GM12878 (cell line): ENCODE measurements at regions not wholly inside any gene's neighbourhood (a gene's known extent, or its start where the extent isn't known, plus 50 kb on each side); places are given as distances from the start of the nearest gene placed in this dataset.

Source experiments
- ATAC-seq: fragments of 200-7000 bp; cut with Tn5 transposase; 3 replicates; pipeline ENCODE4 v1.9.1; 2020; ENCODE audit warnings: mild to moderate bottlenecking, moderate library complexity
- BruUV-seq: library from RNA; stranded (reverse); fragments of 400-500 nt; replicated peaks from 2 replicates; lab custom pipeline; 2021; lab: Mats Ljungman, UMichigan
- CTCF ChIA-PET: fragments of 300-600 bp; sonication (Branson Sonifier 250); formaldehyde crosslinking; extraction: SDS; loops from one replicate; lab custom pipeline; 2021; ENCODE audit warnings: inconsistent platforms; lab: Yijun Ruan, JAX
- POLR2A ChIA-PET: fragments of 350-600 bp; formaldehyde crosslinking; extraction: SDS; loops from one replicate; lab custom pipeline; 2021; ENCODE audit warnings: inconsistent platforms; lab: Charles Lee
- RAD21 ChIA-PET: fragments of 300-600 bp; sonication (Branson Sonifier 250); formaldehyde crosslinking; loops from one replicate; lab custom pipeline; 2023; ENCODE audit warnings: antibody characterized with exemption; ENCODE audit not compliant: unreplicated experiment; lab: Charles Lee
- SMC1A ChIA-PET: fragments of 300-600 bp; sonication (Branson Sonifier 250); formaldehyde crosslinking; loops from one replicate; lab custom pipeline; 2023; ENCODE audit not compliant: unreplicated experiment, uncharacterized antibody; lab: Charles Lee
- DNase-seq: peaks from one replicate; pipeline ENCODE4 v3.0.0-alpha.2; 2011; ENCODE audit warnings: low read depth, low spot score
- FAIRE-seq: peaks from 3 replicates; lab custom pipeline; 2011; peaks lifted over from hg19 to GRCh38; lab: Jason Lieb, UNC
- H2AFZ ChIP-seq: 2 replicates; pipeline ENCODE4 v1.6.0; 2011; ENCODE audit warnings: low read depth, low read length, control low read depth; ENCODE audit not compliant: control insufficient read depth
- H3K27ac ChIP-seq: 2 replicates; pipeline ENCODE4 v1.5.1; 2011; ENCODE audit warnings: control low read depth; ENCODE audit not compliant: control insufficient read depth, insufficient read depth
- H3K27me3 ChIP-seq, 2 experiments: replicated peaks in 1 of 2; 2 replicates each; pipeline versions ENCODE4 v1.6.0 to v1.6.1; 2011; ENCODE audit warnings: low read length in 1 of 2; ENCODE audit not compliant: control insufficient read depth in 2 of 2, insufficient read depth in 2 of 2
- H3K36me3 ChIP-seq, 2 experiments: 2 replicates each; pipeline ENCODE4 v1.5.1; 2011; ENCODE audit warnings: low read length in 1 of 2; ENCODE audit not compliant: control insufficient read depth in 2 of 2, insufficient read depth in 2 of 2
- H3K4me1 ChIP-seq: 2 replicates; pipeline ENCODE4 v1.6.1; 2011; ENCODE audit warnings: mild to moderate bottlenecking, low read length, moderate library complexity, mixed read lengths; ENCODE audit not compliant: control insufficient read depth, insufficient read depth
- H3K4me2 ChIP-seq: 2 replicates; pipeline ENCODE4 v1.6.0; 2011; ENCODE audit warnings: control low read depth; ENCODE audit not compliant: control insufficient read depth, insufficient read depth
- H3K4me3 ChIP-seq: fragments of 200-600 bp; sonication (generic); 2 replicates; pipeline ENCODE4 v1.5.1; 2016
- H3K79me2 ChIP-seq: 2 replicates; pipeline ENCODE4 v1.6.0; 2011; ENCODE audit warnings: low read length; ENCODE audit not compliant: control insufficient read depth, insufficient read depth
- H3K9ac ChIP-seq: 2 replicates; pipeline ENCODE4 v1.8.0; 2011; ENCODE audit warnings: low read length, control low read depth, mixed read lengths; ENCODE audit not compliant: control insufficient read depth, insufficient read depth
- H3K9me3 ChIP-seq: replicated peaks from 3 replicates; pipeline ENCODE4 v1.5.1; 2011; ENCODE audit warnings: mild to moderate bottlenecking, low read length; ENCODE audit not compliant: control insufficient read depth, insufficient read depth
- H4K20me1 ChIP-seq: 2 replicates; pipeline ENCODE4 v1.6.0; 2011; ENCODE audit not compliant: control insufficient read depth, insufficient read depth
- CTCF ChIP-seq, 3 experiments: IDR thresholded peaks in 2 of 3; conservative IDR thresholded peaks in 1 of 3; 2 replicates each; pipeline ENCODE4 v1.5.1; 2011; ENCODE audit warnings: low read depth in 3 of 3, low read length in 3 of 3, mild to moderate bottlenecking in 3 of 3, control low read depth in 2 of 3, moderate library complexity in 2 of 3, inconsistent platforms in 1 of 3, mixed read lengths in 1 of 3; ENCODE audit not compliant: control insufficient read depth in 2 of 3, insufficient read depth in 1 of 3; ENCODE audit errors: extremely low read depth in 1 of 3
- FOS ChIP-seq: IDR thresholded peaks from 3 replicates; pipeline ENCODE4 v1.6.1; 2011; ENCODE audit warnings: borderline replicate concordance; ENCODE audit not compliant: insufficient read length; ENCODE audit errors: extremely low read depth
- KAT2A ChIP-seq: conservative IDR thresholded peaks from 2 replicates; pipeline ENCODE4 v1.6.1; 2011; ENCODE audit warnings: low read depth, low read length; ENCODE audit not compliant: control insufficient read depth
- MYC ChIP-seq: IDR thresholded peaks from 2 replicates; pipeline ENCODE4 v1.6.1; 2011; ENCODE audit warnings: mild to moderate bottlenecking, low read length, moderate library complexity, inconsistent platforms; ENCODE audit not compliant: insufficient read depth, insufficient replicate concordance, insufficient read length, severe bottlenecking
- SP1 ChIP-seq: IDR thresholded peaks from one replicate; pipeline ENCODE4 v1.6.1; 2011; ENCODE audit warnings: low read depth, low read length
- SREBF1 ChIP-seq: IDR thresholded peaks from 2 replicates; pipeline ENCODE4 v1.6.1; 2012; ENCODE audit warnings: mild to moderate bottlenecking, low read length
- WGBS: methylation state at CpG from one replicate; pipeline ENCODE4 v1.1.6; 2016; ENCODE audit warnings: low lambda C conversion rate; ENCODE audit not compliant: insufficient replicate concordance, insufficient coverage; ENCODE audit errors: missing lambda C conversion rate; 5-methylcytosine and 5-hydroxymethylcytosine counted together
- in situ Hi-C: fragments of 300-500 bp; cut with MboI; formaldehyde crosslinking; loops from 9 replicates; pipeline ENCODE4 v1.14.3; 2018; ENCODE audit warnings: mixed read lengths
- intact Hi-C: fragments of 100-400 bp; cut with micrococcal nuclease; formaldehyde crosslinking; loops from one replicate; pipeline ENCODE4 v1.14.2; 2022; ENCODE audit not compliant: unreplicated experiment

- Histone ChIP-seq H3K27me3 (peaks cover 0 to 2% of the 10 kb centered on the region in 2 experiments; a peak in 1 of 4 replicates), H3K9me3 (no peaks in the 10 kb centered on the region), H3K79me2 (no peaks in the 10 kb centered on the region), H3K9ac (no peak overlapping the region), H3K4me1 (no peaks in the 10 kb centered on the region), H4K20me1 (no peaks in the 10 kb centered on the region), H2AFZ (no peak overlapping the region), H3K27ac (no peak overlapping the region), H3K4me3 (no peak overlapping the region), H3K36me3 (no peaks in the 10 kb centered on the region), H3K4me2 (no peak overlapping the region)
- intact Hi-C loops = no loop called here
- FAIRE-seq = no peak
- 0% methylated on average over 5 of the region's 5 CpGs for WGBS
- in situ Hi-C loops = loop anchor here (10.0 kb wide), 1 partner anchor 330 kb away; no protein-coding TSS in a partner anchor
- ChIA-PET SMC1A (interaction anchor here (0.8 kb wide), 1 partner anchor 329 kb away, joined by 3 read pairs; no protein-coding TSS in a partner anchor), RAD21 (no interaction called here), CTCF (interaction anchor here (0.6 kb wide), 1 partner anchor 44 kb away, joined by 3 read pairs; no protein-coding TSS in a partner anchor), POLR2A (no interaction called here)
- peak; percentile 77 for ATAC-seq
- BruUV-seq = no TSS peak
- no peak for TF ChIP-seq FOS
- no peak for TF ChIP-seq SREBF1
- TF ChIP-seq SP1 = no peak
- no peak for TF ChIP-seq CTCF (IDR thresholded peaks at IDR 0.05 in 2 of 3, conservative IDR thresholded peaks at IDR 0.05 in 1 of 3; ENCODE audit: control insufficient read depth in 2 of 3, extremely low read depth in 1 of 3, insufficient read depth in 1 of 3, low read depth in 3 of 3, low read length in 3 of 3)
- TF ChIP-seq KAT2A = no peak
- no peak for TF ChIP-seq MYC
- no peak for DNase-seq
Measured at GRCh38 chrX:45845142-45845541, 644.5 kb upstream of the DIPK2B start.
